NCI-H345 (cell line): ENCODE measurements at regions not wholly inside any gene's neighbourhood (a gene's known extent, or its start where the extent isn't known, plus 50 kb on each side); places are given as distances from the start of the nearest gene placed in this dataset.
"Not testable (repeated sequence)": the region's sequence is repeated elsewhere in the genome, so short reads cannot be mapped to it uniquely, and the experiment has no call there.

Experiments used
- DNase-seq: peaks from one replicate; lab custom pipeline; 2025; lab: John Stamatoyannopoulos, UW

- peak; percentile 12 for DNase-seq
Observed at GRCh38 chr2:234406085-234406484, 90.8 kb downstream of the ARL4C start.

- DNase-seq, result peak; percentile 5
Observed at GRCh38 chr2:234405462-234405861, 91.4 kb downstream of the ARL4C start.

GRCh38 chr2:234404957-234405356 lies 91.9 kb downstream of the ARL4C start:
- DNase-seq, result no peak

GRCh38 chr2:234403751-234404150 lies 93.1 kb downstream of the ARL4C start:
- DNase-seq, result no peak

GRCh38 chr2:234403074-234403473 lies 93.8 kb downstream of the ARL4C start:
- DNase-seq, result no peak

GRCh38 chr2:234401426-234401825 lies 95.5 kb downstream of the ARL4C start:
- DNase-seq, result no peak

- DNase-seq, result no peak
Observed at GRCh38 chr2:234399451-234400246, 97.2 kb downstream of the ARL4C start.

GRCh38 chr2:234398531-234398930 lies 98.3 kb downstream of the ARL4C start:
- no peak for DNase-seq

GRCh38 chr2:234395891-234396420 lies 100.9 kb downstream of the ARL4C start:
- DNase-seq, result peak; percentile 98

GRCh38 chr2:234394450-234394849 lies 102.4 kb downstream of the ARL4C start:
- DNase-seq, result no peak

GRCh38 chr2:234393354-234393753 lies 103.5 kb downstream of the ARL4C start:
- DNase-seq, result no peak

GRCh38 chr2:234392041-234392615 lies 104.8 kb downstream of the ARL4C start:
- no peak for DNase-seq

- no peak for DNase-seq
Observed at GRCh38 chr2:234391625-234392024, 105.3 kb downstream of the ARL4C start.

- DNase-seq, result not testable (repeated sequence)
Observed at GRCh38 chr2:234389661-234390060, 107.2 kb downstream of the ARL4C start.

- no peak for DNase-seq
Observed at GRCh38 chr2:234388591-234388990, 108.3 kb downstream of the ARL4C start.

GRCh38 chr2:234386971-234387370 lies 109.9 kb downstream of the ARL4C start:
- DNase-seq, result no peak

GRCh38 chr2:234382131-234382530 lies 114.8 kb downstream of the ARL4C start:
- DNase-seq, result no peak

- DNase-seq, result not testable (repeated sequence)
Observed at GRCh38 chr2:234378958-234379357, 117.9 kb downstream of the ARL4C start.

- DNase-seq, result no peak
Observed at GRCh38 chr2:234378440-234378839, 118.4 kb downstream of the ARL4C start.

GRCh38 chr2:234377761-234378391 lies 119.0 kb downstream of the ARL4C start:
- DNase-seq, result no peak

GRCh38 chr2:234376229-234376628 lies 120.7 kb downstream of the ARL4C start:
- DNase-seq, result no peak

GRCh38 chr2:234375176-234375880 lies 121.6 kb downstream of the ARL4C start:
- no peak for DNase-seq
